GM10266 (cell line): ENCODE measurements at regions not wholly inside any gene's neighbourhood (a gene's known extent, or its start where the extent isn't known, plus 50 kb on each side); places are given as distances from the start of the nearest gene placed in this dataset.
"Not testable (repeated sequence)": the region's sequence is repeated elsewhere in the genome, so short reads cannot be mapped to it uniquely, and the experiment has no call there.

Experiments
- DNase-seq: peaks from one replicate; pipeline ENCODE4 v3.0.0; 2012; ENCODE audit errors: extremely low spot score
- TF ChIP-seq, protein P1 (sequence below): IDR thresholded peaks from 2 replicates; pipeline ENCODE4 v1.5.1; 2012; ENCODE audit warnings: mild to moderate bottlenecking, low read depth; ENCODE audit not compliant: control insufficient read depth, insufficient read depth; ENCODE audit errors: missing control alignments

DNA sequence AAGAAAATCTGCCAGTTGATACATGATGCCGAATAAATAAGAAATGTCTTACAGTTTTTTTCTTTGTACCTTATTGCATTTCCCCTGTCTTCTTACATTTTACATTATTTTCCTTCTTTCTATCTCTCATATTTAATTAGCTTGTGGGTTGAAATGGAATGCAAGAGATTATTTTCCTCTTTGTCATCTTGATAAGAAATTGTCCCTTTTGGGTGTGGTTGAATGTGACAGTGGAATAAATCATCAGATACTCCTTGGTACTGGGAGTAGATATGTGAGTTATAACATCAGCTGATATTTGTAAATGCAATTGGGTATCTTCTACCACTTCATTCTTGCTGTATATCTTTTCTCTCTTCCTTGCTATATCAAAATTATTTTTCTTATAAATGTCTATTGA, 997.4 kb downstream of the RAPGEF2 start:
- DNase-seq = no peak
- TF ChIP-seq, protein P1, sequence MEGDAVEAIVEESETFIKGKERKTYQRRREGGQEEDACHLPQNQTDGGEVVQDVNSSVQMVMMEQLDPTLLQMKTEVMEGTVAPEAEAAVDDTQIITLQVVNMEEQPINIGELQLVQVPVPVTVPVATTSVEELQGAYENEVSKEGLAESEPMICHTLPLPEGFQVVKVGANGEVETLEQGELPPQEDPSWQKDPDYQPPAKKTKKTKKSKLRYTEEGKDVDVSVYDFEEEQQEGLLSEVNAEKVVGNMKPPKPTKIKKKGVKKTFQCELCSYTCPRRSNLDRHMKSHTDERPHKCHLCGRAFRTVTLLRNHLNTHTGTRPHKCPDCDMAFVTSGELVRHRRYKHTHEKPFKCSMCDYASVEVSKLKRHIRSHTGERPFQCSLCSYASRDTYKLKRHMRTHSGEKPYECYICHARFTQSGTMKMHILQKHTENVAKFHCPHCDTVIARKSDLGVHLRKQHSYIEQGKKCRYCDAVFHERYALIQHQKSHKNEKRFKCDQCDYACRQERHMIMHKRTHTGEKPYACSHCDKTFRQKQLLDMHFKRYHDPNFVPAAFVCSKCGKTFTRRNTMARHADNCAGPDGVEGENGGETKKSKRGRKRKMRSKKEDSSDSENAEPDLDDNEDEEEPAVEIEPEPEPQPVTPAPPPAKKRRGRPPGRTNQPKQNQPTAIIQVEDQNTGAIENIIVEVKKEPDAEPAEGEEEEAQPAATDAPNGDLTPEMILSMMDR = no peak

DNA sequence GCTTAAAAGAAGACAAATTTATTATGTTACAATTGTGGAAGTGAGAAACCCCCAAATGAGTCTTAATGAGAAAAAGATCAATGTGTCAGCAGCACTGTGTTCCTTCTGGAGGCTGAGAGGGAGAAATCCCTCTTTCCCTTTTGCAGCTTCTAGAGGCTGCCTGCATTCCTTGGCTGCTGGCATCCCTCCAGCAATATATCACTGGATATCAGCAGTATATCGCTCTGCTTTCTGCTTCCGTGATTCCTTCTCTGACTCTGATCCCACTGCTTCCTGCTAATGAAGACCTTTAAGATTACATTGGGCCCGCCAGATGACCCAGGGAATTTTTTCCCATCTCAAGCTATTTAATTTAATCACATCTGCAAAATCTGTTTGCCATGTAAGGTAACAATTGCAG, 1008.0 kb downstream of the RAPGEF2 start:
- TF ChIP-seq, protein P1 = no peak
- DNase-seq = no peak

DNA sequence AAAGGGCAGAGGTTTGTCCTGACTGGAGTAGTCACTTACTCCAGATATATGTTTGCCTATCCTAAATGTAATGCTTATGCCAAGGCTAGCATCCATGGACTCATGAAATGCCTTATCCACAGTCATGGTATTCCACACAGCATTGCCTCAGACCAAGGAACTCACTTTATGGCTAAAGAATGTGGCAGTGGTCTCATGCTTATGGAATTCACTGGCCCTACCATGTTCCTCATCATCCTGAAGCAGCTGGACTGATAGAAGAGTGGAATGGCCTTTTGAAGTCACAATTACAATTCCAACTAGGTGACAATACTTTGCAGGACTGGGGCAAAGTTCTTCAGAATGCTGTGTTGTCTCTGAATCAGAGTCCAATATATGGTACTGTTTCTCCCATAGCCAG, 1014.8 kb downstream of the RAPGEF2 start:
- TF ChIP-seq, protein P1 = no peak
- no peak for DNase-seq

DNA sequence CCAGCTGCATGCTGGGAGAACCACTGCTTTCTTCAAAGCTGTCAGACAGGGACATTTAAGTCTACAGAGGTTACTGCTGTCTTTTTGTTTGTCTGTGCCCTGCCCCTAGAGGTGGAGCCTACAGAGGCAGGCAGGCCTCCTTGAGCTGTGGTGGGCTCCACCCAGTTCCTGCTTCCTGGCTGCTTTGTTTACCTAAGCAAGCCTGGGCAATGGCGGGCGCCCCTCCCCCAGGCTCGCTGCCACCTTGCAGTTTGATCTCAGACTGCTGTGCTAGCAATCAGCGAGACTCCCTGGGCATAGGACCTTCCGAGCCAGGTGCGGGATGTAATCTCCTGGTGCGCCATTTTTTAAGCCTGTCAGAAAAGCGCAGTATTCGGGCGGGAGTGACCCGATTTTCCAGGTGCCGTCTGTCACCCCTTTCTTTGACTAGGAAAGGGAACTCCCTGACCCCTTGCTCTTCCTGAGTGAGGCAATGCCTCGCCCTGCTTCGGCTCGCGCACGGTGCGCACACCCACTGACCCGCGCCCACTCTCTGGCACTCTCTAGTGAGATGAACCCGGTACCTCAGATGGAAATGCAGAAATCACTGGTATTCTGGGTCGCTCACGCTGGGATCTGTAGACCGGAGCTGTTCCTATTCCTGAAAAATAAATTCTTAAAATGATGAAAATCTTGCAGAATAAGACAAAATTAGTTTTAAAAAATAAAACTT, 1022.9 kb downstream of the RAPGEF2 start:
- not testable (repeated sequence) for DNase-seq

DNA sequence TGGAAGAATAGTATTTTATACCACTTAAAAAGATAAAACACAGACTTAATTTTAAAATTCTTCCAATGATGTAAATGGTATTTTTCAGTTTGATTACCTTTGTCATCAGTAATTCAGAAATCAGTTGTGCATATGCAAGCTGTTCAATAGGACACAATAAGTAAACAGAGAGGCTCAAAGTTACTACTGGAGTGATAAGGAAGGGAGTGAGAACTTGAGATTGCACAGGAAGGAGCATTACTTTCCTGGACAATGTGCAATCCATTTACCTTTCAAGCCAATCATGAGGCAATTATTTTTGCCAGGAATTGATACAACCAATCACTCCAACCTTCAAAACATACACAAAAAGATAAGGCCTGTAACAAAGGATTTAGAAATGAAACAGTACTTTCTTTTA, 1024.3 kb downstream of the RAPGEF2 start:
- no peak for DNase-seq
- TF ChIP-seq, protein P1 = no peak

DNA sequence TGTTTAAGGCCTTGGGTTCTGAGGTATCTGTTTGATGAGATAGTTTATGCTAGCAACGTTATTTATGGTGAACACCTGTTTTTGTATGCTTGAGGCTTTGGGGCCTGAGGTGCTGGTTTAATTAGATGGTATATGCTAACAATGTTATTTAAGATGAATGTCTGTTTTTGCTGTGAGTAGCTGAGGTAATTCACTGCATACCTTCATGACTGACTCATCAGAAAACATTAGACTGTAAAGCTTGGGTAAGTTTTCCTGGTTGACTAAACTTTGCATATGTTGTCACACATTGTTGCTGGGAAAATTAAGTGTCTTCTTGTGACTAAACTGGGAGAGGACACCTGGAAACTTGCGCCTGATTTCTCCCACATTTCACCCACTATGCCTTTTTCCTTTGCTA, 1026.6 kb downstream of the RAPGEF2 start:
- TF ChIP-seq, protein P1 = no peak
- DNase-seq = no peak

DNA sequence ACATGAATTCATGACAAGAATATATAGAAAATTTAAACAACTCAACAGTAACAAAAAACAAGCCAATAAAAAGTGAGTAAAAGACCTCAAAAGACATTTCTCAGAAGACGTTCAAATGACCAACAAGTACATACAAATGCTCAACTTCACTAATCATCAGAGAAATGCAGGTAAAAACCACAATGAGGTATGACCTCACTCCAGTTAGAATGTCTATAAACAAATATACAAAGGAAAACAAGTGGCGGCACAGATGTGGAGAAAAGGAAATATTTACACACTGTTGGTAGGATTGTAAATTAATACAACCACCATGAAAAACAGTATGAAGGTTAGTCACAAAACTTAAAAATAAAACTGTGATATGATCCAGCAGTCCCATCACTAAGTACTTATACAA, 1033.1 kb downstream of the RAPGEF2 start:
- DNase-seq = no peak
- TF ChIP-seq, protein P1 = no peak

DNA sequence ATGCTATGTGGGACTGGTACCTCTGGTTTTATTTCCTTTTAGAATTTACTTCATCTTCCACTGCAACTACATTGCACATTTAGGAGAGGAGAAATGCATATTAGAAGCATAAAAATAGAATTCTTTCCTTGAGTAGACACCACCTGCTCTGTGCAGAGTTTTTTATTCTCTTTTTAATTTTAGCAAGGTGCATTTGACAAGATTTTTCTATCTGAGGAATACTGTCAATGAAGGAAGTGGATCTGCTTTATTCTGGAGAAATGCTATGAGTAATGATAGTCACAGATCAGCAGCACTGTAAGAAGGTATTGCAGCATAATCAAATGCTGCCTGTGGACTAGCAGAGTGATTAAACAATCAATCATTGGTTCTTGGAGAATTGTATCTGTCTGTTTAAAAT, 1038.3 kb downstream of the RAPGEF2 start:
- DNase-seq = no peak
- TF ChIP-seq, protein P1 = no peak
